ENCODE measurements at regions not wholly inside any gene's neighbourhood (a gene's known extent, or its start where the extent isn't known, plus 50 kb on each side); places are given as distances from the start of the nearest gene placed in this dataset.

GRCh38 chr4:63123441-63123840 is 1285.8 kb downstream of the TECRL start:
- H3K4me1 Mint-ChIP-seq: no peaks in the 10 kb centered on the region

More at GRCh38 chr4:63123441-63123840, 1285.8 kb downstream of the TECRL start:
- Histone ChIP-seq H3K4me1 (ENCODE audit: insufficient read depth, low read length) (no peaks in the 10 kb centered on the region), H2AK5ac (ENCODE audit: insufficient read length, low read length) (no peak overlapping the region), H3K79me2 (ENCODE audit: insufficient read depth, low read length) (no peaks in the 10 kb centered on the region), H2BK20ac (ENCODE audit: low read depth, low read length, poor library complexity, severe bottlenecking) (no peak overlapping the region), H4K8ac (replicated peaks; ENCODE audit: insufficient read length, low read depth, low read length) (no peak overlapping the region), H2BK5ac (ENCODE audit: insufficient read length, low read length) (no peak overlapping the region), H3T11ph (ENCODE audit: low read length) (no peak overlapping the region), H3K27me3 (ENCODE audit: insufficient read depth, low read length) (no peaks in the 10 kb centered on the region), H3K27ac (ENCODE audit: insufficient read length, low read depth, low read length) (no peak overlapping the region), H3K23ac (ENCODE audit: insufficient read length, low read depth, low read length) (no peak overlapping the region), H3K4me2 (ENCODE audit: insufficient read depth, insufficient read length, low read length) (no peak overlapping the region), H3K14ac (ENCODE audit: insufficient read depth, low read length) (no peak overlapping the region), H3K9ac (ENCODE audit: extremely low read depth, insufficient read length, low read length) (no peak overlapping the region), H3K18ac (ENCODE audit: insufficient read length, low read depth, low read length) (no peak overlapping the region), H4K5ac (ENCODE audit: insufficient read length, low read depth, low read length) (no peak overlapping the region), H2AFZ (ENCODE audit: low read length) (no peak overlapping the region), H4K20me1 (ENCODE audit: control insufficient read depth, insufficient read depth, insufficient read length) (no peaks in the 10 kb centered on the region), H2BK12ac (ENCODE audit: insufficient read length, low read depth, low read length) (no peak overlapping the region), H3K56ac (ENCODE audit: insufficient read length, low read depth, low read length) (no peak overlapping the region), H2BK120ac (ENCODE audit: low read depth, low read length, poor library complexity, severe bottlenecking) (no peak overlapping the region), H3K9me3 (ENCODE audit: control insufficient read depth, low read depth, low read length) (no peaks in the 10 kb centered on the region), H3K4ac (ENCODE audit: low read depth, low read length) (no peak overlapping the region), H3K79me1 (ENCODE audit: insufficient read depth, low read depth, low read length, poor library complexity, severe bottlenecking) (no peaks in the 10 kb centered on the region), H3K23me2 (ENCODE audit: insufficient read length, low read depth, low read length, poor library complexity, severe bottlenecking) (no peaks in the 10 kb centered on the region), H2BK15ac (ENCODE audit: low read depth, low read length) (no peak overlapping the region), H4K91ac (ENCODE audit: insufficient read length, low read depth, low read length) (no peak overlapping the region)
- WGBS (ENCODE audit: extremely low coverage, insufficient read length, low lambda C conversion rate): no CpG with 5 or more reads among the region's 5 CpGs
- no peaks in the 10 kb centered on the region for H3K36me3 Mint-ChIP-seq (ENCODE audit: insufficient read depth in 1 of 3, low read depth in 3 of 3)
- no peak overlapping the region; a peak in 1 of 5 replicates for H3K4me3 Mint-ChIP-seq
- H3K27me3 Mint-ChIP-seq (ENCODE audit: low read depth): no peaks in the 10 kb centered on the region
- H3K9me3 Mint-ChIP-seq: peaks cover 3 to 4% of the 10 kb centered on the region in 2 experiments; a peak in 2 of 5 replicates
- TF ChIP-seq, protein P1, sequence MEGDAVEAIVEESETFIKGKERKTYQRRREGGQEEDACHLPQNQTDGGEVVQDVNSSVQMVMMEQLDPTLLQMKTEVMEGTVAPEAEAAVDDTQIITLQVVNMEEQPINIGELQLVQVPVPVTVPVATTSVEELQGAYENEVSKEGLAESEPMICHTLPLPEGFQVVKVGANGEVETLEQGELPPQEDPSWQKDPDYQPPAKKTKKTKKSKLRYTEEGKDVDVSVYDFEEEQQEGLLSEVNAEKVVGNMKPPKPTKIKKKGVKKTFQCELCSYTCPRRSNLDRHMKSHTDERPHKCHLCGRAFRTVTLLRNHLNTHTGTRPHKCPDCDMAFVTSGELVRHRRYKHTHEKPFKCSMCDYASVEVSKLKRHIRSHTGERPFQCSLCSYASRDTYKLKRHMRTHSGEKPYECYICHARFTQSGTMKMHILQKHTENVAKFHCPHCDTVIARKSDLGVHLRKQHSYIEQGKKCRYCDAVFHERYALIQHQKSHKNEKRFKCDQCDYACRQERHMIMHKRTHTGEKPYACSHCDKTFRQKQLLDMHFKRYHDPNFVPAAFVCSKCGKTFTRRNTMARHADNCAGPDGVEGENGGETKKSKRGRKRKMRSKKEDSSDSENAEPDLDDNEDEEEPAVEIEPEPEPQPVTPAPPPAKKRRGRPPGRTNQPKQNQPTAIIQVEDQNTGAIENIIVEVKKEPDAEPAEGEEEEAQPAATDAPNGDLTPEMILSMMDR (conservative IDR thresholded peaks at IDR 0.05): no peak
- no peak overlapping the region for H3K27ac Mint-ChIP-seq
- no peak for DNase-seq

Measured in H9 (cell line).